NCI-H1092 (cell line): ENCODE measurements at regions not wholly inside any gene's neighbourhood (a gene's known extent, or its start where the extent isn't known, plus 50 kb on each side); places are given as distances from the start of the nearest gene placed in this dataset.
"Not testable (repeated sequence)": the region's sequence is repeated elsewhere in the genome, so short reads cannot be mapped to it uniquely, and the experiment has no call there.

ENCODE experiments used
- DNase-seq: peaks from one replicate; lab custom pipeline; 2025; lab: John Stamatoyannopoulos, UW

- no peak for DNase-seq
These were observed 288.6 kb upstream of the FIGN start for GRCh38 chr2:164024396-164024795.

- no peak for DNase-seq
These were observed 288.1 kb upstream of the FIGN start for GRCh38 chr2:164023896-164024295.

GRCh38 chr2:164015328-164016123 is 279.7 kb upstream of the FIGN start:
- DNase-seq: no peak

DNA sequence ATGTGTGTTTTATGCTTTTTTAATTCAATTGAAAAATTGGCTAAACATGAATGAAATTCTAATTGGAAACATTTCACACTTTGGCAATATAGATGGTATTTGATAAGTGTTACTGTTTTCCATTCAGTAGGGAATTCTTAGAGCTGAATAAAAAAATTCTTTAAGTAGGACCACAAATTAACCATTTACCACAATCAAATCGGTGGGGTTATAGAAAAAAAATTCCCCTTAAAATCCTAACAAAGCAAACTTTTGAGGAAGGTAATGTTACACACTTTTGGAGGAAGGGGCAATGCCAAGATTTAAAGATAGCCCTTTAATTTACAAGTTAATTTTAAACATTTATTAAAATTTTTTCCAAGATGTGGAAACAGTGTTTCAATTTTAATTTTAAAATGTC is 279.0 kb upstream of the FIGN start:
- DNase-seq: no peak

GRCh38 chr2:164014068-164014731 is 278.4 kb upstream of the FIGN start:
- no peak for DNase-seq

GRCh38 chr2:164012581-164012980 is 276.8 kb upstream of the FIGN start:
- DNase-seq: no peak

- peak; percentile 81 for DNase-seq
These were observed 274.0 kb upstream of the FIGN start for GRCh38 chr2:164009756-164010337.

- no peak for DNase-seq
These were observed 272.9 kb upstream of the FIGN start for GRCh38 chr2:164008752-164009151.

DNA sequence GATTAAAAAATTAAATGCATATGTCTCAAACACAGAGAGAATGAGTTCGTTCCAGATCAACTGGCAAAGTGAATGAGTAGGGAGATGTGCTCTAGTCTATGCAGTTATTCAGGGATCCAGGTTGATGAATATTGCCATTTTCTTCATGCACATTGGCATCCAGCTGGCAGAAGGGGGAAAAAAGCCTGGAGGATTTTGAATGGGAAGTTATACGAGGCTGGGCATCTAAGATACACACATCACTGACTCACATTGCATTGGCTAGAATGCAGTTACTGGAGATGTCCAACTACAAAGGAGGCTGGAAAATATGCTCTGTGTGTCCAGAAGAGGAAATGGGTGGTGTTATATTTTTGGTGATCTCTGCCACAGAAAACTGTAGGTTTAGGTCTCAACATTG is 270.9 kb upstream of the FIGN start:
- no peak for DNase-seq

DNA sequence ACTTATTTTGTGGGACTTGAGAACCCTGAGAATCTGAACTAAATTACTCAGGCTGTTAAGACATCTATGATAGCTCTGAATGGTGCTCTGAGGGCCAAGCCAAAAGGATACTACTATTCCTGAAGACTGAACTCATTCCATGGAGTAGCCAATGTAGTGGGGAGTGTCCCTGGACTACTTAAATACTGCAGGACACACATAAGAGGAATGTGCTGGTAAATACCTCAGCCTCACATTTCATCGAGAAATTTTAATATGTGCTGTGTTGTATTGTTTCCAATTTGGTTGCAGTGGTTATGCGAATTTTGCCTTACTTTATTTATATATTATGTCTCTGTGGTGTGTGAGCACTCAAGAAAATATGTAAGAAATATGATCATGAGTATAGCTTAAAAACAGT is 264.4 kb upstream of the FIGN start:
- no peak for DNase-seq

GRCh38 chr2:163997466-163997865 is 261.7 kb upstream of the FIGN start:
- no peak for DNase-seq

- no peak for DNase-seq
These were observed 254.7 kb upstream of the FIGN start for GRCh38 chr2:163990541-163990940.

- DNase-seq: no peak
These were observed 254.3 kb upstream of the FIGN start for GRCh38 chr2:163990101-163990500.

DNA sequence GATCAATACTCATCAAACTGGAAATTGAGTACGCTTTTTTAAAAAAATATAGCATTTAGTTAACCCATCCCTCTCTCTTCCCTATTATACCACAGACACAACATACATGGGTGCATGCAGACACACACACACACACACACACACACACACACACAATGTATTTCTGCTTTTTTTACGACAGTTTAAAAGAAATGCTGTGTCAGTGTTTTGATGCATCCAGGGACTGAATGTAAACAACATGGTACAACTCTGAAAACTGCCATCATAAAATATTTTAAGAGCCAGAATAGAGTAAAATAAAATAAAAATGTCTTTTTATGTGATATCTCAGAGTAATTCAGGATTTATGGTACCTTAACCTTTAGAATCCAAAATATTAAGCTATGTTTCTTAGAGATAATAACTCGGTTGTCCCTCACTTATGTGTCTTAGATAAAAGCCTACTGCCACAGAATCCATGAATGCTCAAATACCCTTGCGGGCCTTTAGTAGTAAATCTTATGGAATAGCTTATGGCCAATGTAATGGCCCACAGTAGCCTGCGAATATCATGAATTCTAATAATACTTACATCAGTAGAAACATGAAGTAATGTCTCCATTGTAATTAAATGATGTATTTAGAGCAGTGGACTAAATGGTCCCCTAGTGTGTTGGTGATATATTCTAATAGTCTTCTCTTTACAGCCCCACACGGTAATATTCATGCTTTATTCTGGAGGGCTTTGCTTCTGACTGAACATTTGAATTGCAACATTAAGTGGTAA is 251.6 kb upstream of the FIGN start:
- no peak for DNase-seq

GRCh38 chr2:163984986-163985385 is 249.2 kb upstream of the FIGN start:
- no peak for DNase-seq

DNA sequence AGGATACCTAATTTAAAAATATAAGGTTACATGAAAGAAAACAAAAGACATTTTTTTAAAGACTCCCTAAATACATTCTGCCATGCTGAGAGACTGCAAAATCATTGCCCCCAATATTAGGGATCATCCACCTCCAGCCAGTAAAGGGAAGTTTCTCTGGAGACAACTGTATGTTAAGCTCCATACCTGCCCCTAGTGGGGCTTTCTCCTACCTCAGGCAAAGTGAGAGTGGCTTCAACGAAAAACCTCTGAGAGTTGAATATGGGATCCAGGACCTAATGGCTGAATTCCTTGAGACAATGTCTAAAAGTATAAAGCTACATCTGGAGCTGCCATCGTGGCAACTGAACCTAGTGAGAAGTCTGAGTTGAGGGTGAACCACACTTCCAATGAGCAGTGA is 248.1 kb upstream of the FIGN start:
- DNase-seq: no peak

- DNase-seq: no peak
These were observed 247.1 kb upstream of the FIGN start for GRCh38 chr2:163982938-163983337.

- DNase-seq: no peak
These were observed 239.0 kb upstream of the FIGN start for GRCh38 chr2:163974766-163975165.

DNA sequence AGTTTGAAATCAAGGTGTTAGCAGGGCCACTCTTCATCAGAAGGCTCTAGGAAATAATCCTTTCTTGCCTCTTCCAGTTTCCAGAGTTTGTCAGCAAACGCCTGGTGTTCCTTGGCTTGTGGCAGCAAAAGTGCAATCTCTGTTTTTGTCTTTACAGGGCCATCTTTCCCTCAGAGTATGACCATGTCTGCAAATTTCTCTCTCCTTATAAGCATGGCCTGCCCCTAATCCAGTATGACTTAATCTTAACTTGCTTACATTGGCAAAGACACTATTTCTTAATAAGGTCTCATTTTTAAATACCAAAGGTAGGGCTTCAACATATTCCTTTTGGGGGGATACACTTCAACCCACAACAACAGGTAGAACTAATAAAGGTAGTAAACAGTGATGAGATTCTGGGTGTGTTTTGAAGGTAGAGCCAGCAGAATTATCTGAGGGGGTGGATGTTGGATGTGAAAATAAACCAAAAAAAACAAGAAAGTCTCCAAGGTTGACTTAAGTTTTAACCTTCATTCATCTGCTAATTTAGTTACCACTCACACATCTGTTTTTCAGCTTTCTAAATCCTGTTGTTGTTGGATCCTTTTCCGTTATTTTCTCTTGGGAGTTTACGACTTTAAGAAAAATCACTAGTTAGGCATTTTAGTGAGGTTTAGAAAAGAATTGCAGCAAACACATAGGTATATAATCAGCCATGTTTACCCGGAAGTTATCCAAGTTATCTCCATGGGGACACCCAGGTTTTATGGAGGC is 234.4 kb upstream of the FIGN start:
- DNase-seq: no peak

GRCh38 chr2:163964278-163964677 is 228.5 kb upstream of the FIGN start:
- not testable (repeated sequence) for DNase-seq

- no peak for DNase-seq
These were observed 217.6 kb upstream of the FIGN start for GRCh38 chr2:163953390-163953907.

GRCh38 chr2:163951312-163951711 is 215.5 kb upstream of the FIGN start:
- DNase-seq: no peak
